ENCODE measurements at regions not wholly inside any gene's neighbourhood (a gene's known extent, or its start where the extent isn't known, plus 50 kb on each side); places are given as distances from the start of the nearest gene placed in this dataset.

- no peak for TF ChIP-seq CTCF (IDR thresholded peaks at IDR 0.05; ENCODE audit: extremely low read depth in 1 of 2, insufficient read depth in 1 of 2, low read depth in 1 of 2, low read length in 2 of 2)
- no peak for TF ChIP-seq POLR2AphosphoS5 (IDR thresholded peaks at IDR 0.05; ENCODE audit: insufficient read depth, low read depth, low read length)
- no peak for TF ChIP-seq POLR2A (IDR thresholded peaks at IDR 0.05; ENCODE audit: low read depth, low read length)
Observed at GRCh38 chr5:92836855-92837755, 743.9 kb downstream of the NR2F1-AS1 start.

All from endothelial cell of umbilical vein (primary cell).